ENCODE measurements at regions not wholly inside any gene's neighbourhood (a gene's known extent, or its start where the extent isn't known, plus 50 kb on each side); places are given as distances from the start of the nearest gene placed in this dataset.

DNA sequence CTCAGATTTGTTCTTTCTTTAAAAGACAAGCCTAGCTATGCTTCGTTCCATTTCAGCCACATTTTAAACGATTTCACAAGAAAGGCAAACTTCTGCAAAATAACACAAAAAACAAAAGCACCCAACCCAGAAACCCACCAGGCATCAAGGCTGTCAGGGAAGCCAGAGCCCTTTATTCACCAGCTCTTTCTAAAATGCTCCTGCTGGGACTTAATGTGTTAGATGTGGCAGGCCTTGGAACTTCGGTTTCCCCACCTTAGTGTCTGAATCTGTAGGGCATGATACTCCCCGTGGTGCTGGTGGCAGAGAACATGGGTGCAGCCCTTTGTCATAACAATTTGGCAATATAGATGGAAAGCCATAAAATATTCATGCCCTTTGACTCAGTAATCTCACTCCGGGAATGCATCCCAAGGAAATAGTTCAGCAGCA lies 56.8 kb upstream of the LCTL start:
- TF ChIP-seq CTCF (IDR thresholded peaks at IDR 0.05) (no peak), POLR2AphosphoS5 (IDR thresholded peaks at IDR 0.05; ENCODE audit: insufficient read depth in 1 of 2, low read depth in 1 of 2) (no peak)
